ENCODE measurements at regions not wholly inside any gene's neighbourhood (a gene's known extent, or its start where the extent isn't known, plus 50 kb on each side); places are given as distances from the start of the nearest gene placed in this dataset.

DNA sequence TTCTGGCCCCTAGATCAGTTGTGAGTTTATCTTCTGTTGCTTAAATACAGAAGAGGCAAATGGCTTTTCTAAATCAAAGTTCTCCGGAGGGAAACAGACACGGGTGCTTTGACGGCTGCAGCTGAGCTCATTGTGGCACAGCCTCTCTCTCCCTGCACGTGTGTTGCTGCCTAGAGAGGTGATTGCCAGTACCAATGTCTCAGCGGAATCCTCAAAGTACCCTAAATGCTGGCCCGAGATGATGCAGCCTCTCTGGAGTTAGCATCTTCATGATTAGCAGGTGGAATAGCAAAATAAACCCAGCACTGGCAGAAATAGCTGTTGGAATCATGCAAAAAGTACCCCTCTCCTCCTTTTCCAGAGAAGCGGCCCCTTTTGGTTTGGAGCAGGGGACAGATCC, 192.2 kb downstream of the PRDM2 start:
- dilution Hi-C loops (cut with MboI; ENCODE audit: extremely low pct_ligation_motif_present, low sequenced_read_pairs) = no loop called here
- H3K27me3 ChIP-seq (ENCODE audit: control insufficient read depth, extremely low read depth, insufficient read depth, low read length) = peaks cover 34% of the 10 kb centered on the region

DNA sequence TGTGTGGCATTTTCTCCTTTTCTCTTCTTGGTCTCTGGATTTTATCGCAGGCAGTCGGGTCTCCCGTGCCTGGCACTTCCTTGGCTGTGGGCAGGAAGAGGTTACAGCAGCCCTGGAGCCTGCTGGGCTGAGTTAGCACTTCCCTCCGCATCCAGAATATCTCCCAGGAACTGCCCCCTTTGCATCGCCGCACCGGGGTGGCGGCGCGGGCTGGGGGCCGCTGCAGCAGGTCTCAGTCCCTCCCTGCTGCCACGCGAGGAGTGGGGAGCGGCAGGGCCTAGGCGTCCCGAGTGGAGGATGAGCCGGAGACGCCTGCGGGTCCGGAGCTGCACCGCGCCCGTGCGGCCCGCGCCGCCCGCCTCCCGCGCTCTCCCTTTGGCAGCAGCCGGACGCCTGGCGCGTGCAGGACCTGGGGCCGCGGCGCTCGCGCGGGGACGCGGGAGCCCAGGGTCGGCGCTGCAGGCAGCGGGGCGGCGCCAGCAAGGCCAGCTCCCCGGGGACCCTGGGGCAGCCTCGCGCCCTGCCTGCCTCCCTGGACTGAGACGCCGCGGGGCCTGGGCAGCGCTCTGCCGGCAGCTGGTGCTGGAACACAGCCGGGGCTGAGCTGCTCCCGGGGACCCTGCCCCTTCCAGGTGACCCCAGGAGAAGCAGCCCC, 192.8 kb downstream of the PRDM2 start:
- Histone ChIP-seq H3K27ac (ENCODE audit: control insufficient read depth, insufficient read depth, low read length) (no peak overlapping the region), H3K4me3 (ENCODE audit: control insufficient read depth in 2 of 3, extremely low read depth in 1 of 3, insufficient read depth in 2 of 3, low read depth in 1 of 3, low read length in 3 of 3) (no peak overlapping the region), H3K9ac (ENCODE audit: control insufficient read depth, extremely low read depth, insufficient read depth, low read length) (no peak overlapping the region), H4K20me1 (ENCODE audit: control insufficient read depth, extremely low read depth, insufficient read depth, low read length) (no peaks in the 10 kb centered on the region), H2AFZ (ENCODE audit: control insufficient read depth, low read length) (no peak overlapping the region), H3K79me2 (ENCODE audit: control insufficient read depth, insufficient read depth, low read length) (no peaks in the 10 kb centered on the region), H3K36me3 (ENCODE audit: control insufficient read depth in 2 of 2, extremely low read depth in 1 of 2, insufficient read depth in 2 of 2, low read length in 2 of 2) (no peaks in the 10 kb centered on the region), H3K27me3 (ENCODE audit: control insufficient read depth, extremely low read depth, insufficient read depth, low read length) (peaks cover 34% of the 10 kb centered on the region), H3K4me2 (ENCODE audit: control insufficient read depth, extremely low read depth, insufficient read depth, low read depth, low read length) (peak overlapping the region; percentile 12), H3K4me1 (ENCODE audit: control insufficient read depth, extremely low read depth, insufficient read depth, low read length) (no peaks in the 10 kb centered on the region), H3K9me1 (ENCODE audit: control insufficient read depth, extremely low read depth, insufficient read depth, low read length) (no peaks in the 10 kb centered on the region), H3K9me3 (ENCODE audit: control insufficient read depth, low read depth, low read length) (no peaks in the 10 kb centered on the region)
- no peak for FAIRE-seq
- peak; percentile 77 for TF ChIP-seq EZH2 (IDR thresholded peaks at IDR 0.05; ENCODE audit: low read length)
- TF ChIP-seq, protein P1, sequence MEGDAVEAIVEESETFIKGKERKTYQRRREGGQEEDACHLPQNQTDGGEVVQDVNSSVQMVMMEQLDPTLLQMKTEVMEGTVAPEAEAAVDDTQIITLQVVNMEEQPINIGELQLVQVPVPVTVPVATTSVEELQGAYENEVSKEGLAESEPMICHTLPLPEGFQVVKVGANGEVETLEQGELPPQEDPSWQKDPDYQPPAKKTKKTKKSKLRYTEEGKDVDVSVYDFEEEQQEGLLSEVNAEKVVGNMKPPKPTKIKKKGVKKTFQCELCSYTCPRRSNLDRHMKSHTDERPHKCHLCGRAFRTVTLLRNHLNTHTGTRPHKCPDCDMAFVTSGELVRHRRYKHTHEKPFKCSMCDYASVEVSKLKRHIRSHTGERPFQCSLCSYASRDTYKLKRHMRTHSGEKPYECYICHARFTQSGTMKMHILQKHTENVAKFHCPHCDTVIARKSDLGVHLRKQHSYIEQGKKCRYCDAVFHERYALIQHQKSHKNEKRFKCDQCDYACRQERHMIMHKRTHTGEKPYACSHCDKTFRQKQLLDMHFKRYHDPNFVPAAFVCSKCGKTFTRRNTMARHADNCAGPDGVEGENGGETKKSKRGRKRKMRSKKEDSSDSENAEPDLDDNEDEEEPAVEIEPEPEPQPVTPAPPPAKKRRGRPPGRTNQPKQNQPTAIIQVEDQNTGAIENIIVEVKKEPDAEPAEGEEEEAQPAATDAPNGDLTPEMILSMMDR (optimal IDR thresholded peaks at IDR 0.05 in 1 of 3, IDR thresholded peaks at IDR 0.05 in 1 of 3, conservative IDR thresholded peaks at IDR 0.05 in 1 of 3; ENCODE audit: extremely low read depth in 1 of 3, insufficient read depth in 2 of 3, low read length in 3 of 3) = no peak
- DNase-seq (ENCODE audit: low read depth, low spot score) = no peak
- dilution Hi-C loops (cut with MboI; ENCODE audit: extremely low pct_ligation_motif_present, low sequenced_read_pairs) = no loop called here

More for the DNA sequence above, 192.2 kb downstream of the PRDM2 start:
- Histone ChIP-seq H3K4me3 (ENCODE audit: control insufficient read depth in 2 of 3, extremely low read depth in 1 of 3, insufficient read depth in 2 of 3, low read depth in 1 of 3, low read length in 3 of 3) (no peak overlapping the region), H3K79me2 (ENCODE audit: control insufficient read depth, insufficient read depth, low read length) (no peaks in the 10 kb centered on the region), H3K27ac (ENCODE audit: control insufficient read depth, insufficient read depth, low read length) (no peak overlapping the region), H4K20me1 (ENCODE audit: control insufficient read depth, extremely low read depth, insufficient read depth, low read length) (no peaks in the 10 kb centered on the region), H3K9me3 (ENCODE audit: control insufficient read depth, low read depth, low read length) (no peaks in the 10 kb centered on the region), H3K4me2 (ENCODE audit: control insufficient read depth, extremely low read depth, insufficient read depth, low read depth, low read length) (no peak overlapping the region), H3K9ac (ENCODE audit: control insufficient read depth, extremely low read depth, insufficient read depth, low read length) (no peak overlapping the region), H3K4me1 (ENCODE audit: control insufficient read depth, extremely low read depth, insufficient read depth, low read length) (no peaks in the 10 kb centered on the region), H3K9me1 (ENCODE audit: control insufficient read depth, extremely low read depth, insufficient read depth, low read length) (no peaks in the 10 kb centered on the region), H2AFZ (ENCODE audit: control insufficient read depth, low read length) (no peak overlapping the region), H3K36me3 (ENCODE audit: control insufficient read depth in 2 of 2, extremely low read depth in 1 of 2, insufficient read depth in 2 of 2, low read length in 2 of 2) (no peaks in the 10 kb centered on the region)
- peak; percentile 83 for TF ChIP-seq EZH2 (IDR thresholded peaks at IDR 0.05; ENCODE audit: low read length)
- TF ChIP-seq, protein P1 (optimal IDR thresholded peaks at IDR 0.05 in 1 of 3, IDR thresholded peaks at IDR 0.05 in 1 of 3, conservative IDR thresholded peaks at IDR 0.05 in 1 of 3; ENCODE audit: extremely low read depth in 1 of 3, insufficient read depth in 2 of 3, low read length in 3 of 3) = no peak
- DNase-seq (ENCODE audit: low read depth, low spot score) (no peak), FAIRE-seq (no peak)
